CD4-positive, alpha-beta T cell treated with Interleukin-6 for 4 hours (primary cell): ENCODE measurements at regions not wholly inside any gene's neighbourhood (a gene's known extent, or its start where the extent isn't known, plus 50 kb on each side); places are given as distances from the start of the nearest gene placed in this dataset.
"Not testable (repeated sequence)": the region's sequence is repeated elsewhere in the genome, so short reads cannot be mapped to it uniquely, and the experiment has no call there.

Experiments
- DNase-seq: peaks from one replicate; pipeline ENCODE4 v3.0.0-alpha.2; 2020; ENCODE audit warnings: mixed read lengths

- no peak for DNase-seq
These were observed 119.9 kb upstream of the DCC start for GRCh38 chr18:52220062-52220591.

- no peak for DNase-seq
These were observed 117.8 kb upstream of the DCC start for GRCh38 chr18:52222211-52222610.

GRCh38 chr18:52227536-52227935, 112.5 kb upstream of the DCC start:
- DNase-seq, result no peak

- DNase-seq, result no peak
These were observed 111.8 kb upstream of the DCC start for GRCh38 chr18:52228166-52228565.

GRCh38 chr18:52236131-52236530, 103.9 kb upstream of the DCC start:
- DNase-seq, result no peak

GRCh38 chr18:52237551-52237950, 102.4 kb upstream of the DCC start:
- no peak for DNase-seq

GRCh38 chr18:52242711-52243110, 97.3 kb upstream of the DCC start:
- no peak for DNase-seq

- DNase-seq, result no peak
These were observed 95.3 kb upstream of the DCC start for GRCh38 chr18:52244658-52245057.

- DNase-seq, result no peak
These were observed 85.6 kb upstream of the DCC start for GRCh38 chr18:52254367-52254766.

- DNase-seq, result not testable (repeated sequence)
These were observed 82.6 kb upstream of the DCC start for GRCh38 chr18:52257417-52257816.

- no peak for DNase-seq
These were observed 64.2 kb upstream of the DCC start for GRCh38 chr18:52275817-52276216.

GRCh38 chr18:52277785-52278184, 62.2 kb upstream of the DCC start:
- DNase-seq, result no peak

- DNase-seq, result no peak
These were observed 61.8 kb upstream of the DCC start for GRCh38 chr18:52278191-52278590.

- DNase-seq, result no peak
These were observed 59.3 kb upstream of the DCC start for GRCh38 chr18:52280702-52281101.

GRCh38 chr18:52283927-52284326, 56.1 kb upstream of the DCC start:
- DNase-seq, result no peak

- DNase-seq, result no peak
These were observed 53.3 kb upstream of the DCC start for GRCh38 chr18:52286675-52287074.

- DNase-seq, result no peak
These were observed 52.8 kb upstream of the DCC start for GRCh38 chr18:52287151-52287550.

GRCh38 chr18:52288403-52289004, 51.5 kb upstream of the DCC start:
- no peak for DNase-seq

- DNase-seq, result no peak
These were observed 50.6 kb upstream of the DCC start for GRCh38 chr18:52289392-52289791.
